PC-9 (cell line): ENCODE measurements at regions not wholly inside any gene's neighbourhood (a gene's known extent, or its start where the extent isn't known, plus 50 kb on each side); places are given as distances from the start of the nearest gene placed in this dataset.

Experiments used
- BruUV-seq: library from RNA; stranded (reverse); fragments of 400-500 nt; replicated peaks from 2 replicates; lab custom pipeline; 2021; lab: Mats Ljungman, UMichigan
- CTCF ChIA-PET: fragments of 300-600 bp; sonication (Branson Sonifier 250); formaldehyde crosslinking; loops from one replicate; lab custom pipeline; 2022; ENCODE audit warnings: antibody characterized with exemption; lab: Charles Lee
- POLR2A ChIA-PET: fragments of 300-600 bp; sonication (Branson Sonifier 250); formaldehyde crosslinking; loops from one replicate; lab custom pipeline; 2022; ENCODE audit warnings: antibody characterized with exemption; ENCODE audit not compliant: unreplicated experiment; lab: Charles Lee
- DNase-seq, 2 experiments: peaks; one replicate each; pipeline versions ENCODE4 v3.0.0 to v3.0.0-alpha.2; 2015 to 2022; ENCODE audit warnings: mixed read lengths in 1 of 2
- H2AFZ ChIP-seq: fragments of 200-600 bp; sonication (generic); 2 replicates; pipeline ENCODE4 v1.8.1; 2017; ENCODE audit warnings: antibody characterized with exemption
- H3F3A ChIP-seq: fragments of 200-600 bp; sonication (generic); 2 replicates; pipeline ENCODE4 v1.8.1; 2017; ENCODE audit warnings: antibody characterized with exemption, mild to moderate bottlenecking, low read depth; ENCODE audit not compliant: insufficient read depth
- H3K27ac ChIP-seq: fragments of 200-600 bp; sonication (generic); 2 replicates; pipeline ENCODE4 v1.6.1; 2016; ENCODE audit warnings: mixed run types
- H3K27me3 ChIP-seq: fragments of 200-600 bp; sonication (generic); 2 replicates; pipeline ENCODE4 v1.6.1; 2016; ENCODE audit warnings: low read depth, mixed run types; ENCODE audit not compliant: insufficient read depth
- H3K36me3 ChIP-seq: fragments of 200-600 bp; sonication (generic); 2 replicates; pipeline ENCODE4 v1.6.1; 2016; ENCODE audit warnings: low read depth, mixed run types
- H3K4me1 ChIP-seq: fragments of 200-600 bp; sonication (generic); replicated peaks from 2 replicates; pipeline ENCODE4 v1.6.1; 2016; ENCODE audit warnings: mixed run types; ENCODE audit not compliant: insufficient read depth
- H3K4me2 ChIP-seq: fragments of 200-600 bp; sonication (generic); 2 replicates; pipeline ENCODE4 v1.6.1; 2017; ENCODE audit warnings: mixed run types
- H3K4me3 ChIP-seq: fragments of 200-600 bp; sonication (generic); 2 replicates; pipeline ENCODE4 v1.6.1; 2016; ENCODE audit warnings: mixed run types
- H3K79me2 ChIP-seq: fragments of 200-600 bp; sonication (generic); 2 replicates; pipeline ENCODE4 v1.6.1; 2017; ENCODE audit warnings: low read depth, mixed run types
- H3K9me2 ChIP-seq: fragments of 200-600 bp; sonication (generic); 2 replicates; pipeline ENCODE4 v1.8.1; 2017; ENCODE audit warnings: mild to moderate bottlenecking; ENCODE audit not compliant: insufficient read depth
- H3K9me3 ChIP-seq: fragments of 200-600 bp; sonication (generic); 2 replicates; pipeline ENCODE4 v1.8.1; 2016; ENCODE audit warnings: low read depth; ENCODE audit not compliant: insufficient read depth
- H4K20me1 ChIP-seq: fragments of 200-600 bp; sonication (generic); 2 replicates; pipeline ENCODE4 v1.8.1; 2017; ENCODE audit not compliant: insufficient read depth
- CTCF ChIP-seq: fragments of 200-600 bp; sonication (generic); conservative IDR thresholded peaks from 2 replicates; pipeline ENCODE4 v1.6.1; 2017; ENCODE audit warnings: mixed run types, antibody characterized with exemption, mild to moderate bottlenecking, moderate library complexity
- EZH2 ChIP-seq: fragments of 200-600 bp; sonication (generic); IDR thresholded peaks from 2 replicates; pipeline ENCODE4 v1.8.0; 2017; ENCODE audit warnings: antibody characterized with exemption, low read depth
- intact Hi-C: fragments of 100-400 bp; cut with micrococcal nuclease; formaldehyde crosslinking; loops from one replicate; pipeline ENCODE4 v1.10.0; 2022; ENCODE audit not compliant: unreplicated experiment

- Histone ChIP-seq H3K4me1 (no peaks in the 10 kb centered on the region), H3K9me2 (no peaks in the 10 kb centered on the region), H4K20me1 (no peaks in the 10 kb centered on the region), H3K27me3 (no peaks in the 10 kb centered on the region), H2AFZ (no peak overlapping the region), H3K36me3 (no peaks in the 10 kb centered on the region), H3K9me3 (peaks cover 6% of the 10 kb centered on the region), H3K79me2 (no peaks in the 10 kb centered on the region), H3K4me2 (no peak overlapping the region), H3K27ac (no peak overlapping the region), H3K4me3 (no peak overlapping the region), H3F3A (no peaks in the 10 kb centered on the region)
- no peak for DNase-seq
- POLR2A ChIA-PET = no interaction called here
- TF ChIP-seq CTCF (no peak), EZH2 (no peak)
- no TSS peak for BruUV-seq
- CTCF ChIA-PET = interaction anchor here (1.0 kb wide), 1 partner anchor 16 kb away, joined by 3 read pairs; no protein-coding TSS in a partner anchor
- intact Hi-C loops = no loop called here
Measured at GRCh38 chr2:220704081-220704480, 868.0 kb downstream of the EPHA4 start.

GRCh38 chr2:220704810-220705209, 867.3 kb downstream of the EPHA4 start:
- Histone ChIP-seq H2AFZ (no peak overlapping the region), H3K79me2 (no peaks in the 10 kb centered on the region), H3K4me2 (no peak overlapping the region), H4K20me1 (no peaks in the 10 kb centered on the region), H3K36me3 (no peaks in the 10 kb centered on the region), H3K27ac (no peak overlapping the region), H3K4me1 (no peaks in the 10 kb centered on the region), H3K9me3 (peaks cover 6% of the 10 kb centered on the region), H3K9me2 (no peaks in the 10 kb centered on the region), H3K27me3 (no peaks in the 10 kb centered on the region), H3F3A (no peaks in the 10 kb centered on the region), H3K4me3 (no peak overlapping the region)
- ChIA-PET POLR2A (no interaction called here), CTCF (no interaction called here)
- intact Hi-C loops = no loop called here
- no TSS peak for BruUV-seq
- no peak for DNase-seq
- no peak for TF ChIP-seq CTCF
- no peak for TF ChIP-seq EZH2

- Histone ChIP-seq H3K27me3 (no peaks in the 10 kb centered on the region), H3K4me2 (no peak overlapping the region), H3F3A (no peaks in the 10 kb centered on the region), H4K20me1 (no peaks in the 10 kb centered on the region), H3K4me1 (no peaks in the 10 kb centered on the region), H3K27ac (no peak overlapping the region), H3K9me3 (peaks cover 6% of the 10 kb centered on the region), H3K9me2 (no peaks in the 10 kb centered on the region), H3K79me2 (no peaks in the 10 kb centered on the region), H3K36me3 (no peaks in the 10 kb centered on the region), H3K4me3 (no peak overlapping the region), H2AFZ (no peak overlapping the region)
- DNase-seq = no peak
- intact Hi-C loops = no loop called here
- TF ChIP-seq EZH2 (no peak), CTCF (no peak)
- BruUV-seq = no TSS peak
- CTCF ChIA-PET = no interaction called here
- POLR2A ChIA-PET = no interaction called here
Measured at GRCh38 chr2:220705678-220706077, 866.4 kb downstream of the EPHA4 start.
